ENCODE measurements at regions not wholly inside any gene's neighbourhood (a gene's known extent, or its start where the extent isn't known, plus 50 kb on each side); places are given as distances from the start of the nearest gene placed in this dataset.
"Not testable (repeated sequence)": the region's sequence is repeated elsewhere in the genome, so short reads cannot be mapped to it uniquely, and the experiment has no call there.

DNA sequence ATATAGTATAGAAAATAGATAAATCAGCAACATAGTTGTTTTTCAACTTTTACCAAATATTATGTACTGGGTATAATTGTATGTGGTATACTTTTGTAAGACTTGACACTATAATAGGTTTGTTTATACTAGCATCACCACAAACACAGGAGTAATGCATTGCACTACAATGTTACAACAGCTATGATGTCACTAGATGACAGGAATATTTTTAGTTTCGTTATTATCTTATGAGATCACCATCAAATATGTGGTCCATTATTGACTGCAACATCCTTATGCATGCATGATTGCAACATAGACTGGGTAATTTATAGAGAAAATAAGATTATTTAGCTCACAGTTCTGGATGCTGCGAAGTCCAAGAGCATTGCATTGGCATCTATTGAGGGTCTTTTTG, 678.4 kb upstream of the ZNF804A start:
- no peak for DNase-seq

DNA sequence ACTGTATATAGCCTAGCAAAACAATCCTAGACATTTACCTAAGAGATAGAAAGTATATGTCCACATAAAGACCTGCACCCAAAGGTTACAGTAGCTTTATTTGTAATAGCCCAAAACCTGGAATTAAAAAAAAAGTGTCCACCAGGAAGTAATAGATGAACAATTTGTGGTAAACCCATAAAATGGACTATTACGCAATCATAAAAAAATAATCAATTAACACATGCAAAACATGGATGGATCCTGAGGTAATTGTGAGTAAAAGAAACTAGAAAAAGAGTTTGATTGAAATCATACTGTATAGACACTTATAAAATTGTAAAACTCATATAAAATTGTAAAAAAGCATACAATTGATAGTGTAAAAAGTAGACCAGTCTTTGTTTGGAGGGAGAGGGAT, 673.0 kb upstream of the ZNF804A start:
- no peak for DNase-seq

DNA sequence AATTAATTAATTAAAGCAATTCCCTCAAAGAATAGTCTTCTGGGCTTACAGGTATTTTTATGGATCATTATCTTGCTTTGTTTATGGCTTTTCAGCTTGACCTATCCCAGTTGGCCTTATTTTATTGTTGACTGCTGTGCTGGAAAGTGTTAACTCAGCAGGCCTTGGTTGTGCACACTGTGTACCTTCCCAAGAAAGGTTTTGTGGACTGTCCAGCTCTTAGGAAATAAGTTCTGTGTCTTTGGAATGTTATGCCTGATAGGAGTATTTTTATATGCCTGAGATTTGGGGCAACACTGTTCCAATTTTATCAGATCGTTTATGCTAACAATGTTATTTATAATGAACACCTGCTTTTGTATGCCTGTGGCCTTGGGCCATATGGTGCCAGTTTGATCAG, 671.9 kb upstream of the ZNF804A start:
- no peak for DNase-seq

DNA sequence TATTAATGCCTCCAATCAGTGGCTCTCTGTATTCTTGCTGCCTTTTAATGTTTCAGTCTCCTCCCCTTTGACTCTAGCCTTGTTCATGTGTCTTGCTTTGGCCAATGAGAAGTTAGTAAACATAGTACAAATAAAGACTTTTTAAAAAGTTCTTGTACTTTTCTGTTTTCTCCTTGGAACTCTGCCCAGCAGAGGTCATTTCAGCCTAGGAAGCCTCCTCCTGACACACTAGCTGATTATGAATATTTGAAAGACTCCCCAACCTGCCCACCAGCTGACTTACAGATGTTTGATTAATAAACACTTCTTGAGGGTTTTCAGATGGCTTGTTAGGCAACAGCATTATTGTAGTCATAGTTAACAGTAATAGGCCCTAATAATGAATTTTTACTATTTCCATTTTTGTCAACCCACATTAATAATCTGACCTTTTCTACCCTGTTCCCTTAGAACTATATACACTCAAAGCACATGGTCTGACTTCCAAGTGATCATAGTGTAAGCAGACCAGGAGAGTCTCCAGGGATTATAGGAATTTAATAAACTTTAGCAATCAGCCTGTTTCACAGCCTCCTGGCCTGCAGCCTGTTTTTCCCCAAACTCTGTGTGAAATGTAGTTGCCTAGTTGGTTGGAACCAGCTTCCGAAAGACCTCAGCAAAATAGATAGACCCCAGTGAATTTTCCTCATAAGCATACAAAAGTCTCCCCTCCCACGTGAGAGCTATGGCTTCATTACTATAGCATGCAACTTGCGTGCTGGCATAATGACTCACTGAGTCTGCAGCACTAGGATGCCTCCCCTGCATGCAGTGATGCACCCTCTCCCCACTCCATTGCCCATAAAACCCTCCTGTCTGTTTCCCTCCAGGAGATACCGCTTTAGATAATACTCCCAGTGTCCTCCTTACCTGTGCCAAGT, 670.7 kb upstream of the ZNF804A start:
- no peak for DNase-seq

DNA sequence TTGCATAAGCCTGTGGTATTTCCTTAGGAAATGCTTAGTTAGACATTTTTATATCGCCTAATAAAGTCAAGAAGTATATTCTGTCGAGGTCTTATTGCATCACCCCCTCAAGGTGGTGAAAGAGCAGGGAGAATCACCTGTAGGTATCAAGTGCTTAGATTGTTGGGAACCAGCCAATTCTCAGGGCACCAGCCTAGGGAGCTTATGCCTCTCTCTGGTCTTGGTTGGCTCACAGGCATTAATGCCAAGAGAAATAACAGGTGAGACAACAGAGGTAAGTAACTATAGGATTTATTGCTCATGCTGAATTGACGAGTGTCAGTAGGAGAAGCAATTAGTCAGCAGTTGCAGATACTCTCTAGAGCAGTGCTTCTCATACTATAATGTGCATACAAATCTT, 663.3 kb upstream of the ZNF804A start:
- no peak for DNase-seq

DNA sequence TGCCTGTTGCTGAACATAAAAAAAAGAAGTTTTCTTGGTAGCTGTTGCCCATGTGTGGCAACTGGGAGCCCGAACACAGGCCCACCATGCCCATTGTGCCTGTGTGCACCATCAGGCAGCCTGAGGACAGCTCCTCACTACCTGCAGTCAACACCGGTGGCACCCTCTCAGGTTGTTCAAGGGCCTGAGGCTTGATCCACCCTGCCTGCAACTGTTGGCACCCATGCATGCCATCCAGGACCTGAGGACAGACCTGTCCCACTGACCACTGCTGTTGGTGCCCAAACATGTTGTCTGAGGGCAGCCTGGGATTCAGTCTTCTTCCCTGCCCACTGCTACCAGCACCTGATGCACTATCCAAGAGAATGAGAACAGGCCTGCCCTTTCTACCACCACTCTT, 661.1 kb upstream of the ZNF804A start:
- no peak for DNase-seq

DNA sequence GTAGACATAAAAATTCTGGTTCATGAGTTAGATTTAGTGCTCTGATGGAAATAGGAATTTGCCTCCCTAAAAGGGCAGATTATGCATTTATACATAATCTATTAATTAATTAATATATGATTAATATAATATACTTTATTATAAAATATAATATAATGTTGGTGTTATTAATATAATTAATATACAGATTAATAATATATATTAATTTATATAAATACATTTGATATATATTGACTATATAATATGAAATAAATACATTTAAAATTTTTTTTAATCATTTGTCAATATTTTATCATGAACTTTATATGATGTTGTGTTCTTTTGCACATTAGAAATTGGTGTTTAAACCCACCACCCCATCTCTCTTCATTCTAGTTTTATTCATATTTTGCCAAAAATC, 652.1 kb upstream of the ZNF804A start:
- DNase-seq, result no peak

DNA sequence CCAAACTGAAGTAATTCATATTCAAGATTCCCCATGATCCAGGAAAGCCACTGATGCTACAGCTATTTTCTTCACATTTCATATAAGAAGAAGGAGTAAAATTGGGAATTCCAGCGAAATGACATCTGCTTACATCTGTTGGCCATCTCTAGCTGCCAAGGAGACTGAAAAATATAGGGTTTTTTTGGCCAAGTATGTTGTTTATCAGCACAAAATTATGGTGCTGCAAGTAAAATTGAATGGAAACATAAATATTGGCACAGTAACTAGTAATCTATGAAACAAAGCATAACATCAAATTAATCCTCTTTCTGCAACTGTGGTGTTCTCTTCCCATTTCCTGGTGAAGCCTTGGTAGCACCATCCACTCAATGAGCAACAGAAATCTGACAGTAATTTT, 649.5 kb upstream of the ZNF804A start:
- DNase-seq, result no peak

DNA sequence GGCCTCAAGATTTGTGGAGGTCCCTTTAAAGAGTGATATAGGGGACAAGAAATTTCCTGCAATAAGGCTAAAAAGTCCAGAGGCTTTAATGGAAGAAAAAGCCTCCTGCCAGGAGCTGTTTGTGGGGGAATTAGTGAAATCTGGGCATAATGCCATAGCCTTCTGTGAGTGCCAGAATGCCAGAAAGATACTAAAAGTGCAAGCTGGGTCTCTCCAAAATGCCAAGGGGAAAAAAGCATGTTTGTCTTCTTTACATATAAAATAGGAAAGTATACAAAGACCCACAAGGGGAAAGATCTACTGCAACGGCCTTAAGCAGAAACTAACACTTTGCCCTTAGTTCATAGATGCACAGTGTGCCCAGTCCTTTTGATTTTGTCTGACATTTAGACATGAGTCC, 647.7 kb upstream of the ZNF804A start:
- no peak for DNase-seq

DNA sequence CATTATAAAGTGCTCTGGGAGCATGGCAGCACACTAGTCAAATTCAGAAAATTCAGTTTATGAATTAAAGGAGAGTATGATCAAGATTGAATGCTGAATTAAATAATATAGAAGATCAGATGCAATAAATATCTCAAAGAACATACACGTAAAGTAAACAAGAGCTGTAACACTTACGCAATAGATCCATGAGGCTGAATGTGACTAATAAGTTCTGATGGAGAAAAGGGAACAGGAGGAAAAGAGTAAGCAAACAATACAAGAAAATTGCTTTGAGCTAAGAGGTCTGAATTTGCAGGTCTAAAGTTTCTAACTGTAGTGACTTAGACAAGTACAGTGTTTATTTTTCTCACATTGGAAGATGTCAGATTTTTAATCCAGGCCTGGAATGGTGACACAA, 646.7 kb upstream of the ZNF804A start:
- DNase-seq, result no peak

DNA sequence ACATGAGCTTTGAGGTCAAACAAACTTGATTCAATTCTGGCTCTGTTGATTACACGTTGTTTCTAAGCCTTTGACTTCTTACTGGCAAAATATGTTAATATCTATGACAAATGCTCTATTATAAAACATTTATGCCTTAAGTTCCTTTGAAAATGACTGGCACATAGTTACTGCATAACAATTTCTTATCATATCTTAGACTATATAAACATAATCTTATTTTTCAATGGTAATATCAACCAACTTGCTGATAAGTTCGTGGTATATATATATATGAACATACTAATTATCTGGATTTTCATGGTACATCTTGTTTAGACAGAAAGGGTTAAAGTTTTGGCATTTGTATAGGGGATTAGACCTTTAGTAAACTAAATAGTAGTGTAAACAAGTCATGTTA, 645.6 kb upstream of the ZNF804A start:
- DNase-seq, result no peak

DNA sequence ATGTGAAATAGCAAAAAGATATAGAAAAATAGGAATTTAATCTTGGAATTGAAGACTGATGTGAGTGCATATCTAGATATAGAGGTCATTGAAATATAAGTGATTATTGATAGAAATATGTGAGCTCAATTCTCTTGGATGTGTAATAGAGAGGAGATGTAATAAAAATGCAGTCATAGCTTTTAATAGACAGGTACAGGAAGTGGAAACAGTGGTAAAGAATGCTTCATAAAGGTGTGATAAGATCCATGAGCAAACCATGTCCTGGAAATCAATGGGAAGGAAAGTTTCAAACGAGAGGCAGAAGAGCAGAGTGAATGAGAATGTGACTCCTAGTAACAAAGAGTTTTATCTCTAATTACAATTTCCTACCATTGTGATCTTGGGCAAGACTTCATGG, 634.7 kb upstream of the ZNF804A start:
- no peak for DNase-seq

DNA sequence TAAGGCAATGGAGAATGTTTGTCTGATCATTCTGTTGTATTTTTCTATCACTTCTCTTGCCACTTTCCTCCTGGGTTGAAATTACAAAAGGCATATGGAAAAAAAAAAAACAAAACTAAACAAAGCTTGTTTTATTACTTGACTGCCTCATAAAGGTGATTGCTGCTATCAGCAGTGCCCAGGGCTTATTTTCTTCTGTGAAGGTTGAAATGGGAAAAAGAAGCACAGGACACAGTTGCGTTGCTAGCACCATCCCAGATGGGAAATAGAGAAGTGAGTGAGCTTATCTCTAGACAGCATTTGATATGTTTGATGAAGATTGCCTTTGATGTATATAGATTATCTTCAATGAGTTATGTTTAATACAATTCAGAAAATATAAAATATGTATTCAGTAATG, 633.8 kb upstream of the ZNF804A start:
- no peak for DNase-seq

DNA sequence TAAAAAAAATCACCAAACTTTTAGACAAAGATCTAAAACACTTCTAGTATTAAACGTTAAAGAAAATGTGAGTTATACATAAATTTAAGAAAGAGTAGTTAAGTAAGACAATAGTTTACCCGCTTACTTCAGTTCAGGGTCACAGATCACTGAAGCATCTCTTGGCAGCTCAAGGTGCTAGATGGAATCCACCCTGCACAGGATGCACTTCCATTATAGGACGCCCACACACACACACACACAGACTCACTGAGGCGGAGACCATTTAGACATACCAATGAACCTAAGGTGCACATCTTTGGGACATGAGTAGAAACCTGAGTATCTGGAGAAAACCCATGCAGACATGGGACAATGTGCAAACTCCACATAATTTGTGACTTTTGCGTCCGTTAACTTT, 630.6 kb upstream of the ZNF804A start:
- DNase-seq, result no peak

DNA sequence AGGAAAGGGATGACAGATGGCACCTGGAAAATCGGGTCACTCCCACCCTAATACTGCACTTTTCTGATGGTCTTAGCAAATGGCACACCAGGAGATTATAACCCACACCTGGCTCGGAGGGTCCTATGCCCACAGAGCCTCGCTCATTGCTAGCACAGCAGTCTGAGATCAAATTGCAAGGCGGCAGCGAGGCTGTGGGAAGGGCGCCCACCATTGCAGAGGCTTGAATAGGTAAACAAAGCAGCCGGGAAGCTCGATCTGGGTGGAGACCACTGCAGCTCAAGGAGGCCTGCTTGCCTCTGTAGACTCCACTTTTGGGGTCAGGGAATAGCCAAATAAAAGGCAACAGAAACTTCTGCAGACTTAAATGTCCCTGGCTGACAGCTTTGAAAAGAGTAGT, 622.7 kb upstream of the ZNF804A start:
- DNase-seq, result not testable (repeated sequence)

DNA sequence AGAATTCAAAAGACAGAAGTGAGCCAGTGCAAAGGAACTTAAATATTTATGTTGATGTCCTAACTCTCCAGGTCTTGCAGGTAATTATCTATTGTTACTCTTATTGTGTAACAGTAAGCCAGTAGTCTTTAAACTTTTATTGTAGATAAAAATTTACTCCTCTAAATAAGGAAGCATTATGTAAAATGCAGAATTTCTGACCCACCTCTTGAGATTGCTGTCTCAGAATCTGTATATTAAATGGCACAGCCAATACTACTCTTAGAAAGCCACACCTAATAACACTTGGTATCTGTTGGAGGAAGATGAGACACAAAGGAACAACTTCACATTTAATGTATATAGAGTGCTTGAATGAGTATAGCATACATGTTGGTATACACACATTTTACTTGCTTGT, 613.5 kb upstream of the ZNF804A start:
- no peak for DNase-seq

DNA sequence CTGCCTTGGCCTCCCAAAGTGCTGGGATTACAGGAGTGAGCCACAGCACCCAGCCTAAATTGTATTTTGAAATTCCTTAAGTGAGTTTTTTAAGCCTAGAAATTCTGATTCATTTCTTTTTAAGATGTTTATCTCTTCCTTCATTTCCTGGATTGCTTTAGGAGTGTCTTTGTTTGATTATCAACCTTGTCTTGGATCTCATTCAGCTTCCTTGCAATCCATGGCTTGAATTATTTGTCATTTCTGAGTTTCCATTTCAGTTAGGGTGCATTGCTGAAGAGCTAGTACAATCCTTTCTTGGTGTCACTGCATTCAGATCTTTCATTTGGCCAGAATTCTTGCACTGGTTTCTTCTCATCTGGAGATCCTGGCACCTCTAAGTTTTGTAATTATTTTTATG, 606.4 kb upstream of the ZNF804A start:
- DNase-seq, result no peak

DNA sequence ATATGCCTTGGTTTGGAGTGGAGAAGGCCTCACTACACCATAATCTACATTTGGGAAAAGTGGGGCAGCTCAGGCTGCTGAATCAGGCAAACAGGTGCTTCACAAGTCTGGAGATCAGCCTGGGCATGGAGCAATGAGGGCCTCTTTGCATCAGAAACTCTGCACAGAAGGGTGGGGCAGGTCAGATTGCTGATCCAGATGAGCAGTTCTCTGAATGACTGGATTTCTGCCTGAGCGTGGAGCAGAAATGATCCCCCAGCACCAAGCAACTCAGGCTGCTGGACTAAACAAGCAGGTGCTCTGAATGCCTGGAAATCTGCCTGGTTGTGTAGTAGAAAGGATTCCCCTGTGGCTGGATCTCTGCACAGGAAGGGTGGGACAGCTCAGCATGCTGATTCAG, 605.3 kb upstream of the ZNF804A start:
- DNase-seq, result no peak

DNA sequence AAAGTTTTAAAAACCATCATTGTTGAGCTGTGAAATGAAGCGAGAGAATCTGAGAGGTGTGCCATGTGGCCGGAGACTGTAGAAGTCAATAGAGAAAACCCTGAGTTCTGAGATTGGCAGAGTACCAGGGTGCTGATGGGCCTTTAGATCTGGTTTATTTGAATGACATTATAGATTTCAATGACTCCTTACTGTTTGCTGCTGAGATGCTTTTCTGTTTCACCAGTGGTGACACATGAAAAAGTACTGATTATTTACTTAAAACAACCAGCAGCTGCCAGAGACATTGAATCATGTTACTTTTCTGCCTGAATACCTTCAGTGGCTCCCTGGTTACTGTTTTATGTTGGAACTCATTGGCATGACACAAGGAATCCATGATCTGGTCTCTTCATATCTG, 602.7 kb upstream of the ZNF804A start:
- no peak for DNase-seq

DNA sequence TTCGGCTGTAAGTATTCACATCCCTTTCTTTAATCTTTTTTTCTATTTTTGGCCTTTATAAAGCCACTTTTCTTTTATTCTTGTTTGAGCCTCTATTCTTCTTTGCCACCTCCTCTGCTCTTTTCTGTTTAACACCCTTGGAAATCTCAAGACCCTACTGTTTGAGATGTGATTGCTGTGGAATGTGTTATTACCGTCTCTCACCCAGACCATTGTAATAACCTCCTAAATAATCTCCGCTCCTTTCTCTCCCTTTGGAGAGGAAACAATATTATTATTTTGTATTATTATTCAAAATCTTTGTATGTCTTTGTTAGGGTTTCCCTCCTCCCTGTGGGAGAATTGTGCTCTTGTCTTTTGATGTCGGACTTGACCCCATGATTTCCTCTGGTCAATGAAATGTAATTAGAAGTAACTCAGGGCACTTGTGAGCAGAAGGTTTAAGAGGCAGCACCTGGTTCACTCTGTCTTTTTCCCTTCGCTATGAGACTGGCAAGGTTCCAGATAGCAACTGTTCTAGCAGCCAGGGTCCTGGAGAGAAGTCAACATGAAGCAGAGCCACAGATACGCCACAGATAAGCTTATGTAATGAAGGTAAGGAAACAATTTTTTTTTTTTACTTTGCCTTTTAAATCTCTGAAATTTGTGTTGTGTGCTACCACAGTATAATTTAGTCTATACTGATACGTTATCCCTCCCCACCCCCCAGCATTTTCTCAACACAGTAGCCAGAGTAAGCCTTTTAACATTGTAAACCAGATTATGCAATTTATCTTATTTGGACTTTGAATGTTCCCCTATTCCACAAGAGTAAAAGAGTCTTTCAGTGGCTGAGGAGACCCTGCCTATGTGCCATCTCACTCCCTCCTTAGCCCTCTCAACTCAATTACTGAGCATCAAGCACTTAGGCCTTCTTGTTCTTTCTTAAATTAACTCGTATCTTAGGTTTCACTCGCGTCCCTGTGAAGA, 601.2 kb upstream of the ZNF804A start:
- DNase-seq, result peak; percentile 35

DNA sequence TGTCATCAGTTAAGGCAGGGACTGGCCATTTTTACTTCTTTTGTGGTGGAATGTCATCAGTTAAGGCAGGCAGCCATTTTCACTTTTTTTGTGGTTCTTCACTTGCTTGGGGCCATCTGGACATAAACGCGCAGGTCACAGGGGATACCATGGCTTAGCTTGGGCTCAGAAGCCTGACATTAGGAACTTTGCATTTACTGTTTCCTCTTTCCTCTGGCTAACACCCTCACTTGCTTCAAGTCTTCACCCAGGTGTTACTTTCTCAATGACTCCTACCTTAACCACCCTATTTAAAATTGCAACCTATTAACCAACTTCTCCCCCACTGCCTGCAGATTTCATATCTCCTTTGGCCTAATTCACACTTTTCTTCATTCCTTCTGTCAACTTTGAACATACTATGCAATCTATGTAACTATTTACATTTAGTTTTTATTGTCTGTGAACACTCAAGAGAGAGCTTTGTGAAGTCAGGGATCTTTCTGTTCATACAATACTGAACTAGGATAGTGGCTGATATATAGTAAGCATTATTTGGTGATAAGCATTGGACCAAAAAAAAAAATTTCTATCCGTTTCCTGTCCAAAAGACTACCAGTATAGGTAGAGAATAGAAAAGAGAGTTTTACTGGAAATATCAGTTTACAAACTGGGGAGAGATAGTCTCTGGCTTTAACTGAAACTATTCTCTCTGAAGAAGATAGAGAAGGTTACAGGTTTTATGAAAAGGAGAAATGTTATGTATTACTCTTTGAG, 600.1 kb upstream of the ZNF804A start:
- DNase-seq, result no peak

DNA sequence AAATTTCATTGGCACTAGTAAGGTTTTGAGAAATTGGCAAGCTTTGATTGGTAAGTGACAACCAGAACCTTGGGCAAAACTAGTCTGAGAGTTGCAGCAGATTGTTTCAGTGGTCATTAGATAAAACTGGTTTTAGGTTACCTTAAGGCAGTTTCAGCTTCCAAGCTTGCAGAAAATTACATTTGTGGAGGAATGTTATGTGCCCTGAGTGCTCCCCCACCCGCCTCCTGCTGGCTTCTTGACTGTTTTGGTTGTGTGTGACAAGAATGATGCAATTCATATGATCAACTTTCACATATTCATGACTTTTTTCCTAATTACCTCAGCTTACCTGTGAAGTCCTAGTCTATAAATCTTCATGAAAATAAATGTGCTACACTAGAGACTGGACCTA, 599.5 kb upstream of the ZNF804A start:
- no peak for DNase-seq

All from muscle of arm (tissue), 1 donor.